GM12878 (cell line): ENCODE measurements at regions not wholly inside any gene's neighbourhood (a gene's known extent, or its start where the extent isn't known, plus 50 kb on each side); places are given as distances from the start of the nearest gene placed in this dataset.

ENCODE experiments used
- ATAC-seq: fragments of 200-7000 bp; cut with Tn5 transposase; 3 replicates; pipeline ENCODE4 v1.9.1; 2020; ENCODE audit warnings: mild to moderate bottlenecking, moderate library complexity
- BruUV-seq: library from RNA; stranded (reverse); fragments of 400-500 nt; replicated peaks from 2 replicates; lab custom pipeline; 2021; lab: Mats Ljungman, UMichigan
- CTCF ChIA-PET: fragments of 300-600 bp; sonication (Branson Sonifier 250); formaldehyde crosslinking; extraction: SDS; loops from one replicate; lab custom pipeline; 2021; ENCODE audit warnings: inconsistent platforms; lab: Yijun Ruan, JAX
- POLR2A ChIA-PET: fragments of 350-600 bp; formaldehyde crosslinking; extraction: SDS; loops from one replicate; lab custom pipeline; 2021; ENCODE audit warnings: inconsistent platforms; lab: Charles Lee
- RAD21 ChIA-PET: fragments of 300-600 bp; sonication (Branson Sonifier 250); formaldehyde crosslinking; loops from one replicate; lab custom pipeline; 2023; ENCODE audit warnings: antibody characterized with exemption; ENCODE audit not compliant: unreplicated experiment; lab: Charles Lee
- SMC1A ChIA-PET: fragments of 300-600 bp; sonication (Branson Sonifier 250); formaldehyde crosslinking; loops from one replicate; lab custom pipeline; 2023; ENCODE audit not compliant: unreplicated experiment, uncharacterized antibody; lab: Charles Lee
- DNase-seq: peaks from one replicate; pipeline ENCODE4 v3.0.0-alpha.2; 2011; ENCODE audit warnings: low read depth, low spot score
- FAIRE-seq: peaks from 3 replicates; lab custom pipeline; 2011; peaks lifted over from hg19 to GRCh38; lab: Jason Lieb, UNC
- H2AFZ ChIP-seq: 2 replicates; pipeline ENCODE4 v1.6.0; 2011; ENCODE audit warnings: low read depth, low read length, control low read depth; ENCODE audit not compliant: control insufficient read depth
- H3K27ac ChIP-seq: 2 replicates; pipeline ENCODE4 v1.5.1; 2011; ENCODE audit warnings: control low read depth; ENCODE audit not compliant: control insufficient read depth, insufficient read depth
- H3K27me3 ChIP-seq, 2 experiments: replicated peaks in 1 of 2; 2 replicates each; pipeline versions ENCODE4 v1.6.0 to v1.6.1; 2011; ENCODE audit warnings: low read length in 1 of 2; ENCODE audit not compliant: control insufficient read depth in 2 of 2, insufficient read depth in 2 of 2
- H3K36me3 ChIP-seq, 2 experiments: 2 replicates each; pipeline ENCODE4 v1.5.1; 2011; ENCODE audit warnings: low read length in 1 of 2; ENCODE audit not compliant: control insufficient read depth in 2 of 2, insufficient read depth in 2 of 2
- H3K4me1 ChIP-seq: 2 replicates; pipeline ENCODE4 v1.6.1; 2011; ENCODE audit warnings: mild to moderate bottlenecking, low read length, moderate library complexity, mixed read lengths; ENCODE audit not compliant: control insufficient read depth, insufficient read depth
- H3K4me2 ChIP-seq: 2 replicates; pipeline ENCODE4 v1.6.0; 2011; ENCODE audit warnings: control low read depth; ENCODE audit not compliant: control insufficient read depth, insufficient read depth
- H3K4me3 ChIP-seq: fragments of 200-600 bp; sonication (generic); 2 replicates; pipeline ENCODE4 v1.5.1; 2016
- H3K79me2 ChIP-seq: 2 replicates; pipeline ENCODE4 v1.6.0; 2011; ENCODE audit warnings: low read length; ENCODE audit not compliant: control insufficient read depth, insufficient read depth
- H3K9ac ChIP-seq: 2 replicates; pipeline ENCODE4 v1.8.0; 2011; ENCODE audit warnings: low read length, control low read depth, mixed read lengths; ENCODE audit not compliant: control insufficient read depth, insufficient read depth
- H3K9me3 ChIP-seq: replicated peaks from 3 replicates; pipeline ENCODE4 v1.5.1; 2011; ENCODE audit warnings: mild to moderate bottlenecking, low read length; ENCODE audit not compliant: control insufficient read depth, insufficient read depth
- H4K20me1 ChIP-seq: 2 replicates; pipeline ENCODE4 v1.6.0; 2011; ENCODE audit not compliant: control insufficient read depth, insufficient read depth
- CBX5 ChIP-seq: sonication (generic); IDR thresholded peaks from 2 replicates; pipeline ENCODE4 v1.6.1; 2016; ENCODE audit warnings: low read depth, moderate library complexity, mild to moderate bottlenecking, inconsistent platforms
- NRF1 ChIP-seq: conservative IDR thresholded peaks from 2 replicates; pipeline ENCODE4 v1.6.1; 2011; ENCODE audit warnings: mild to moderate bottlenecking, low read depth, low read length, improper control_type of control experiment
- RAD51 ChIP-seq: fragments of 450-650 bp; IDR thresholded peaks from 2 replicates; pipeline ENCODE4 v1.6.1; 2016; ENCODE audit warnings: moderate library complexity, mild to moderate bottlenecking, inconsistent platforms
- SIN3A ChIP-seq: IDR thresholded peaks from 2 replicates; pipeline ENCODE4 v1.6.1; 2012; ENCODE audit warnings: low read depth, low read length, improper control_type of control experiment
- STAT1 ChIP-seq: fragments of 450-650 bp; conservative IDR thresholded peaks from 2 replicates; pipeline ENCODE4 v1.6.1; 2014; ENCODE audit warnings: antibody characterized with exemption, mild to moderate bottlenecking
- TCF3 ChIP-seq: IDR thresholded peaks from 2 replicates; pipeline ENCODE4 v1.6.1; 2012; ENCODE audit warnings: low read depth, mild to moderate bottlenecking, low read length, borderline replicate concordance; ENCODE audit not compliant: insufficient read depth
- WGBS: methylation state at CpG from one replicate; pipeline ENCODE4 v1.1.6; 2016; ENCODE audit warnings: low lambda C conversion rate; ENCODE audit not compliant: insufficient replicate concordance, insufficient coverage; ENCODE audit errors: missing lambda C conversion rate; 5-methylcytosine and 5-hydroxymethylcytosine counted together
- in situ Hi-C: fragments of 300-500 bp; cut with MboI; formaldehyde crosslinking; loops from 9 replicates; pipeline ENCODE4 v1.14.3; 2018; ENCODE audit warnings: mixed read lengths
- intact Hi-C: fragments of 100-400 bp; cut with micrococcal nuclease; formaldehyde crosslinking; loops from one replicate; pipeline ENCODE4 v1.14.2; 2022; ENCODE audit not compliant: unreplicated experiment
- TF ChIP-seq, protein P1 (sequence below): IDR thresholded peaks from 2 replicates; pipeline ENCODE4 v1.6.1; 2012; ENCODE audit warnings: low read depth, low read length, improper control_type of control experiment
- TF ChIP-seq, protein P2 (sequence below): fragments of 450-650 bp; IDR thresholded peaks from 2 replicates; pipeline ENCODE4 v1.6.1; 2017; ENCODE audit warnings: mild to moderate bottlenecking

DNA sequence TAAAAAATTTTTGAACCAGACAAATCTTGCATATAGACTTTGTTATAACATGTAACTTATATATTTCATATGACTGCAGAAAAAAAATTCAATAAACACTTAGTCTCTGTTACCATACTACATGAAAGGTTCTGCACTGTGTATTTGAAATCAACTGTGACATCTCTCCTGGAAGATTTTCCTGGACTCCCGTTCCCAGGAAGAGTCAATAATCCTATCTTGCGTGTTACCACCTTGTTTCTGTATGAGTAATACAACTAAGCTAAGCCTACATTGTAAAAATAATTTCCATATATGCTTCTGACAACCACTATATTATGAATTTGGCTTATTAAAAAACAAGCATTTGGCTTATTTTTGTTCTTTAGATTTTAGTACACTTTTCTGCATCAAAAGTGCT lies 665.6 kb upstream of the SOX9 start:
- H2AFZ ChIP-seq = no peak overlapping the region
- no peaks in the 10 kb centered on the region for H3K27me3 ChIP-seq
- no peak overlapping the region for H3K9ac ChIP-seq
- no peaks in the 10 kb centered on the region for H3K4me1 ChIP-seq
- in situ Hi-C loops (no loop called here), intact Hi-C loops (no loop called here)
- no peaks in the 10 kb centered on the region for H3K79me2 ChIP-seq
- ChIA-PET SMC1A (no interaction called here), CTCF (no interaction called here), RAD21 (no interaction called here), POLR2A (no interaction called here)
- no peak overlapping the region for H3K4me3 ChIP-seq
- H3K4me2 ChIP-seq = no peak overlapping the region
- no peak overlapping the region for H3K27ac ChIP-seq
- no peaks in the 10 kb centered on the region for H4K20me1 ChIP-seq
- BruUV-seq = no TSS peak
- WGBS = 2% methylated on average over 2 of the region's 2 CpGs
- no peak for DNase-seq
- ATAC-seq = no peak
- H3K36me3 ChIP-seq = no peaks in the 10 kb centered on the region
- no peaks in the 10 kb centered on the region for H3K9me3 ChIP-seq
- FAIRE-seq = no peak
- no peak for TF ChIP-seq CBX5
- no peak for TF ChIP-seq STAT1
- no peak for TF ChIP-seq RAD51
- TF ChIP-seq NRF1 = no peak
- TF ChIP-seq TCF3 = no peak
- TF ChIP-seq, protein P1, sequence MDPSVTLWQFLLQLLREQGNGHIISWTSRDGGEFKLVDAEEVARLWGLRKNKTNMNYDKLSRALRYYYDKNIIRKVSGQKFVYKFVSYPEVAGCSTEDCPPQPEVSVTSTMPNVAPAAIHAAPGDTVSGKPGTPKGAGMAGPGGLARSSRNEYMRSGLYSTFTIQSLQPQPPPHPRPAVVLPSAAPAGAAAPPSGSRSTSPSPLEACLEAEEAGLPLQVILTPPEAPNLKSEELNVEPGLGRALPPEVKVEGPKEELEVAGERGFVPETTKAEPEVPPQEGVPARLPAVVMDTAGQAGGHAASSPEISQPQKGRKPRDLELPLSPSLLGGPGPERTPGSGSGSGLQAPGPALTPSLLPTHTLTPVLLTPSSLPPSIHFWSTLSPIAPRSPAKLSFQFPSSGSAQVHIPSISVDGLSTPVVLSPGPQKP = no peak
- TF ChIP-seq SIN3A = no peak
- TF ChIP-seq, protein P2, sequence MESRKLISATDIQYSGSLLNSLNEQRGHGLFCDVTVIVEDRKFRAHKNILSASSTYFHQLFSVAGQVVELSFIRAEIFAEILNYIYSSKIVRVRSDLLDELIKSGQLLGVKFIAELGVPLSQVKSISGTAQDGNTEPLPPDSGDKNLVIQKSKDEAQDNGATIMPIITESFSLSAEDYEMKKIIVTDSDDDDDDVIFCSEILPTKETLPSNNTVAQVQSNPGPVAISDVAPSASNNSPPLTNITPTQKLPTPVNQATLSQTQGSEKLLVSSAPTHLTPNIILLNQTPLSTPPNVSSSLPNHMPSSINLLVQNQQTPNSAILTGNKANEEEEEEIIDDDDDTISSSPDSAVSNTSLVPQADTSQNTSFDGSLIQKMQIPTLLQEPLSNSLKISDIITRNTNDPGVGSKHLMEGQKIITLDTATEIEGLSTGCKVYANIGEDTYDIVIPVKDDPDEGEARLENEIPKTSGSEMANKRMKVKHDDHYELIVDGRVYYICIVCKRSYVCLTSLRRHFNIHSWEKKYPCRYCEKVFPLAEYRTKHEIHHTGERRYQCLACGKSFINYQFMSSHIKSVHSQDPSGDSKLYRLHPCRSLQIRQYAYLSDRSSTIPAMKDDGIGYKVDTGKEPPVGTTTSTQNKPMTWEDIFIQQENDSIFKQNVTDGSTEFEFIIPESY = no peak
